ENCODE measurements at regions not wholly inside any gene's neighbourhood (a gene's known extent, or its start where the extent isn't known, plus 50 kb on each side); places are given as distances from the start of the nearest gene placed in this dataset.

DNA sequence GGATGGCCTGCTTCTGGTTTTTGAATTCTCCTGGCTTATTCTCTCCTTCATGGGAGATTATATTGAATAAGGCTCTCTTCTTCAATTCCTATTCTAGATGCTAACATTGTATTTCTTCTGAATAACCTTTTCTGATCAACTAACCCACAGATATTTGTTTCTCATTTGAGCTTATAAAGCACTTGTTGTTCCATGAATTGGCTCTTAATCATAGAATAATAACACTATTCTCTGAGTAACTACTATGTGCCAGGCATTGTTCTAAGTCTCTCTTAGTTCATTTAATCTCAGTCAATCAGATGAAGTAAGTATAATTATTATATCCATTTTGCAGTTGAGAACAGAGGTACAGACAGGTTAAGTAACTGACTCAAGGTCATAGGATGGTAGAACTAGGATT is 136.3 kb upstream of the MLIP start:
- DNase-seq, result peak; percentile 2

DNA sequence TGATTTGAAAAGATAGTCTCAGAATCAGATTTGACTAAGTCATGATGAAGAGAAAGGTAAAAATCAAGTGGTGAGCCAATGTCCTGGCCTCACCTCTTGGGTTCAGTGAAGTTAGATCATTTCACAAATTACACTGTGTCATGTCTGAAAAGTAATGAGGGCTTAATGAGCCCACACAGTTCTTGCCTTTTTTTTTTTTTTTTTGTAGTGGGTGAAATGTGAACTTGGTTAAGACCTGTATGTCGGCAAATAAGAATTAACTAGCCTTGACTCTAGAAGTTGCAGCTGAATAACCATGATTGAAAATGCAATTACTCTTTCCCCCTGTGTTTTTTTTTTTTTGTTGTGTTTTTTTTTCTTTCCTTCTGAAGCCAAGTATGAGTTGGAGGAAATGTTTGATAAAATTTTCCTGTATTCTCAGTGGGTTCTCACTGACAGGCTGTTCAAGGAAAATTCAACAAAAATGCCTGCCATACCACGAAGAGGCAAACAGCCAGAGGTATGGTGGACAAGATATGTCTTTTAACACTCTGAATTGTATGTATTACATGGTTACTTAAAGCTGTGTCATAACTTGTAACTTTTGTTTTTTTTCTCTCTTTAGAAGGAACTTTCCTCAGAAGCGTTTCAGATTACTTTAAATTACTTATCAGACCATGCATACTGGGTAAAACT is 135.2 kb upstream of the MLIP start:
- no peak for DNase-seq

- DNase-seq, result no peak
Measured at GRCh38 chr6:53977551-53977950, 133.7 kb upstream of the MLIP start.

GRCh38 chr6:53979468-53980067 is 131.7 kb upstream of the MLIP start:
- DNase-seq, result peak; percentile 58

GRCh38 chr6:53982366-53983050 is 128.7 kb upstream of the MLIP start:
- no peak for DNase-seq

DNA sequence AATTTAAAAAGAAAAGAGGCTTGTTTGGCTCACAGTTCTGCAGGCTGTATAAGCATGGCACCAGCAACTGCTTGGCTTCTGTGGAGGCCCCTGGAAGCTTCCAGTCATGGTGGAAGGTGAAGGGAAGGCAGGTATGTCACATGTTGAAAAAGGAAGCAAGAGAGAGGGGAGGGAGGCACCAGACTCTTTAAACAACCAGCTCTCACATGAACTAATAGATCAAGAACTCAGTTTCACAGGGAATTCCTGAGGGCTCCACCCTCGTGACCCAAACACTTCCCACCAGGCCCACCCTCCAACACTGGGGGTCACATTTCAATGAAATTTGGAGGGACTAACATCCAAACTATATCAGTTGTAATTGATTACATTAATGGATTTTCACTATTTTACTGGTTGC is 127.9 kb upstream of the MLIP start:
- no peak for DNase-seq

GRCh38 chr6:53984163-53984562 is 127.1 kb upstream of the MLIP start:
- no peak for DNase-seq

DNA sequence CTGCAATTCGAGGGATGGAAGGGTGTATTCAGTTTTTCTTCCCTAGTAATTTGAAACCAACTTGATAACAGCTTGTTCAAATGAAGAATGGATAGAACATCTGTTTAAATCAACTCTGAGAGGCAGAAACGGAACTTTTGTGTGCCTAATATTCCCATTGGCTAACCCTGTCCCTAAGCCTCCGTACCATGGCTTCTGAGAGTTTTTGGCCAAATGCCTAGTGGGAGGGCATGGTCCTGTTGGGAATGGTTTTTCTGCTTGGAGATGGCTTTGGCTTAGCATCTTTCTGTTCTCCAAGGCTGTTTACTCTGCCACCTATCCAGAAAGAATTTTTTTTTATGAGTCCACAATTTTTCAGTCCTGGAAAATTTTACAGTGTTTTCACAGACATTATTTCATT is 126.7 kb upstream of the MLIP start:
- DNase-seq, result no peak

GRCh38 chr6:53985366-53985765 is 125.9 kb upstream of the MLIP start:
- no peak for DNase-seq

GRCh38 chr6:53986165-53986720 is 125.0 kb upstream of the MLIP start:
- DNase-seq, result peak; percentile 28

DNA sequence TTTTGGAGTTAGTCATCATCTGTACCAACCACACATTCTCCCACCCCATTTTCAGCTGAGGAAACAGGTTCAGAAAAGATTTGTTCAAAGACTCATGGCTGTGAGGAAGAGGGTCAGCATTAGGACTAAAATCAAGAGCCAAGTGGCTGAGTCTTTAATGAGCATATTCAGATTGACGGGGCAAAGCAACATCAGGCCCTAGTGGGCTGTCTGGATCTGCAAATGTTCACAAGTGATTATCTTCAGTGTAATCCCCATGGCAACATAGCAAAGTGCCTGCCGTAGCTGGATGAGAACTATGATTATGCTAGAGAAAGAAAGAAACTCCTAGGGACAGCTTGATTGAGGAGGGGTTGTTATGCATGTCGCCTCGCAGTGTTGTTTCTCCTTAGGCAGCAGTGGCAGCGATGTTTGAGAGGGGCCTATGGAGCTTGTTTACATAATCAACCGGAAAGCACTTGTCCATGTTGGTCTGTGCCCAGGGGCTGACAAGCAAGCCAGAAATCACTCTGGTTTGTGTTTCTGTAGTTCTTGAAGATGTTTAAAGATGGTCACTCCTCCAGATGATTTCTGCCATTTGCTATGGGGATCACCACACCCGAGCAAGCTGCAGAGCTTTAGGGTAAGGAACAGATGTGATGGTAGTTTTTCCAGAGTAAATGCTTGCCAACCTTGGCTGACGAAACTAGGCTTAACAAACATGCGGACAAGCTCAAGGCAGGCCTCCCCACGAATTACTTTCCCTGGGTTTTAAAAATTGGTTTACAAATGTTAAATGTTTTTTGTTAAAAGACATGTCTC is 124.3 kb upstream of the MLIP start:
- no peak for DNase-seq

DNA sequence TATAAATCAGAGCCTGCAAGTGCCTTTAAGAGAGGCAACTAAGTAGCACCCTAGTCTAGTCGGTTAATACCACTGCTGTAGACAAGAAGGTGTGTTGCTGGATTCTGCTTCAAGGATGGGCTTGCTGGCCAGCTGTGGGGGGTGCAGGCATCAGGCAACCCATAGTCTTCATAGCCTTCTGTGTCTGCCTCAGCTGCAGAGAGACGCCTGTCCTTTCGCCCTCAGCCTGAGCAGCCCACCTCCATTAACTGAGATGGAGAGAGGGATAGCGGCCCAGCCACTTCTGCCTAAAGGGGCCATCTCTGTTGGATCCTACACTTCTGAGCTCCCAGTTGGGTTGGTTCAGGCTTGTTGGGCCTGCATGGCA is 123.7 kb upstream of the MLIP start:
- no peak for DNase-seq

- DNase-seq, result no peak
Measured at GRCh38 chr6:53989504-53989903, 121.7 kb upstream of the MLIP start.

- no peak for DNase-seq
Measured at GRCh38 chr6:53992522-53992921, 118.7 kb upstream of the MLIP start.

DNA sequence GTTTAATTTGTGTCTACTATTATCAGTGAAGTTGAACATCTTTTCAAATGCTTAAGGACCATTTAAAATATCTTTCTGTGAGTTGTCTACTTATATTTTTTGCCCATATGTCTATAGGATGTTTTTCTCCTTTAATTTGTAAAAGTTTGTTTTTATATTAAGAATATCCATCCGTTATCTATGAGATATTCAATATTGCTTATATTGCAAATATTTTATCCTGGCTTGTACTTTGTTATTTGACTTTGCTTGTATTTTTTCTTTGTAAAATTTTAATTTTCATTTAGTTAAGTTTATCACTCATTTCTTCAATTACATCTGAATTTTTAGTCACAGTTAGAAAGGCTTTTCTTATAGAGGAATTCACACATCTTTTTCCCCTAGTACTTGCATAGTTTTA is 117.0 kb upstream of the MLIP start:
- no peak for DNase-seq

DNA sequence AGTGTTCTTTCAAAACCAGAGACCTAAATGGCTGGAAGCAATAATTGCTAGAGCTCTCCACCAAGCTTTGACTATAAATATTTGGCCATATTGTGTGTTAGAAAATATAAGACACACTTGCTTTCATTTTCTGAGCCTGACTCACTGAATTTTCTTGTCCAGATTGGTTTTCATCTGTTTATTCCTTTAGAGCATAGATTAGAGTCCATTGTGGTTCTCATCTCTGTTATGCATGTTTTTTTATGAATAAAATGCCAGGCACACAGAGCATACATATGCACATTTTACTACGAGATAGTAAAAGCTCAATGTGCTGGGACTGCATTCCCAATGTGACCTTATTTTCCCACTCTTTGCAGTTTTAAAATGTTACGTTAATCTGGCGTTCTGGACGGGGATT is 115.3 kb upstream of the MLIP start:
- no peak for DNase-seq

GRCh38 chr6:53998303-53998702 is 112.9 kb upstream of the MLIP start:
- DNase-seq, result no peak

- DNase-seq, result no peak
Measured at GRCh38 chr6:53999088-53999755, 112.0 kb upstream of the MLIP start.

DNA sequence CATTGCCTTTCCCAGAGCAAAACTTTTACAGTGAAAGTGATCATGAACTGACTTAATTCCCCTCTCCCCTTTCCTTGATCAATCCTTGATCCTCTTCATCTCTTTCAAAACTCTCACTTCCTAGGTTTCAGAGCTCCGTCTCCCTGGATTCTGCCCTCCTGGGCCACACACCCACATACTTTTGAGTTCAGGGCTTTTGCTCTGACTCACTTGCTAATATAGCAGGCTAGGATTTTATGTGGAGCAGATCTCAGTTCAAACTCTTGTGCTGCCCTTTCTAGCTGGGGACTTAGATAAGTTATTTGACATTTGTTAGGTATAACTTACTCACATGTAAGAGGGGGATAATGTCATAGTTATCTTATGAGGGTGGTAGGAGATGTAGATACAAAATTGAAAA is 109.1 kb upstream of the MLIP start:
- no peak for DNase-seq

- DNase-seq, result no peak
Measured at GRCh38 chr6:54003316-54003715, 107.9 kb upstream of the MLIP start.

DNA sequence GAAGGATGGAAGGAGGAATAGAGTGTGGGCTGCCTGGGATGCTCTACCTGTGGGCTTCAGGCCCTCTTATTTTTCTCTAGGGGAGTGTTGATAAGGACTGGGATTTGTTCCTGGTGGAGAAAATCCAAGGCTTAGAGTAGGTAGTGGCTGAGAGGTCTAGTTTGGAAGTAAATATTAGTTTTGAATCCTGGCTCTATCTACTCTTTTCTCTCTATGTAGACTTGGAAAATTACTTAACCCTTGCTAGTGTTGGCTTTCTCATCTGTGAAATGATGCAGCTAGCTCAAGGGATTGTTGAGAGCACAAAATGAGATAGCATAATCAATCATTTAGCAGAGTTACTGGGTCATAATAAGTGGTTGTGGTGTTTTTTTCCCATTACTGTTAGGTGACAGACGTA is 102.7 kb upstream of the MLIP start:
- DNase-seq, result no peak

- DNase-seq, result no peak
Measured at GRCh38 chr6:54009052-54009654, 102.1 kb upstream of the MLIP start.
